HG02973 (cell line): ENCODE measurements at regions not wholly inside any gene's neighbourhood (a gene's known extent, or its start where the extent isn't known, plus 50 kb on each side); places are given as distances from the start of the nearest gene placed in this dataset.
"Not testable (repeated sequence)": the region's sequence is repeated elsewhere in the genome, so short reads cannot be mapped to it uniquely, and the experiment has no call there.

Experiments used
- ATAC-seq: cut with Tn5 transposase; IDR thresholded peaks from one replicate; pipeline ENCODE4 v1.9.1; 2021; ENCODE audit warnings: moderate library complexity; ENCODE audit not compliant: unreplicated experiment

GRCh38 chrY:8809076-8809475 lies 528.2 kb upstream of the TSPY4 start:
- ATAC-seq: no peak

- no peak for ATAC-seq
Measured at GRCh38 chrY:8814143-8814542, 523.1 kb upstream of the TSPY4 start.

- ATAC-seq: no peak
Measured at GRCh38 chrY:8815616-8816015, 521.6 kb upstream of the TSPY4 start.

DNA sequence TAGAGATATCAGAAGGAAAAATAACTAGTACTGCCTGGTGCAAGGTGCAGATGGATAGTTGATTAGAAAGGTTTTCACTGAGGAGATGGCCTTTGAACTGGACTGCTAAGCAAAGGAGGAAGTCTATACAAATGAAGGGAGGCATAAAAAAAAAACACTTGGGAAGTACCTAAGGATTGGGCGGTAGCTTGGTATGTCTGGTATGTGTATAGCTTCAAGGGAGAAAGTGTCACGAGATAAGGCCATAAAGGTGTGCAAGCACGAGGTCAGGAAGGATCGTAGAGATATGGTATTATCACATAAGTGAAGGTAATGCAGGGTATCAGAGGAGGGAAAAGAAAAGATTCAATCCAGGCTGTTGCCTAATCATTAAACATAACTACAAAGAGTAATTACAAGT lies 517.2 kb upstream of the TSPY4 start:
- no peak for ATAC-seq

- no peak for ATAC-seq
Measured at GRCh38 chrY:8821106-8821505, 516.2 kb upstream of the TSPY4 start.

- no peak for ATAC-seq
Measured at GRCh38 chrY:8852278-8852677, 485.0 kb upstream of the TSPY4 start.

GRCh38 chrY:8888371-8888770 lies 448.9 kb upstream of the TSPY4 start:
- no peak for ATAC-seq

DNA sequence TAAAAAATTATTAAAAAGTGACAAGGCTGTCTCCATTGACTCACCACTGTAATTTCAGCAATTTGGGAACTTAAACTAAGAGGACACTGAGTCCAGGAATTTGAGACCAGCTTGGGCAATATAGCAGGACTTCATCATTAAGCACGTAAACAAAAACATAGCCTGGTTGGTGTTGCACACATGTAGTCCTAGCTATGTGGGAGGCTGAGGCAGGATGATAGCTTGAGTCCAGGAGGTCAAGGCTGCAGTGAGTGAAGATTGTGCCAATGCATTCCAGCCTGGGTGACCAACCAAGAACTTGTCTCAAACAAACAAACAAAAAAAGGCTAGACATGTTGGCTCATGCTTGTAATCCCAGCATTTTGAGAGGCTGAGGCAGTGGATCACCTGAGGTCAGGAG lies 439.4 kb upstream of the TSPY4 start:
- no peak for ATAC-seq

- ATAC-seq: no peak
Measured at GRCh38 chrY:8905141-8905540, 432.1 kb upstream of the TSPY4 start.

GRCh38 chrY:8922576-8922975 lies 414.7 kb upstream of the TSPY4 start:
- not testable (repeated sequence) for ATAC-seq
